MM.1S (cell line): ENCODE measurements at regions not wholly inside any gene's neighbourhood (a gene's known extent, or its start where the extent isn't known, plus 50 kb on each side); places are given as distances from the start of the nearest gene placed in this dataset.

Experiments
- DNase-seq: peaks from one replicate; pipeline ENCODE4 v3.0.0-alpha.2; 2015
- H2AFZ ChIP-seq: fragments of 300-600 bp; sonication (generic); 2 replicates; pipeline ENCODE4 v1.6.0; 2016; ENCODE audit warnings: antibody characterized with exemption, low read length
- H3F3A ChIP-seq: fragments of 300-600 bp; sonication (generic); 2 replicates; pipeline ENCODE4 v1.6.1; 2016; ENCODE audit warnings: mild to moderate bottlenecking, antibody characterized with exemption, low read length, moderate library complexity, mixed read lengths; ENCODE audit not compliant: insufficient read depth
- H3K27ac ChIP-seq: fragments of 300-600 bp; sonication (generic); 2 replicates; pipeline ENCODE4 v1.5.1; 2016; ENCODE audit warnings: mild to moderate bottlenecking, low read length
- H3K27me3 ChIP-seq: fragments of 300-600 bp; sonication (generic); replicated peaks from 2 replicates; pipeline ENCODE4 v1.6.0; 2016; ENCODE audit warnings: low read length; ENCODE audit not compliant: insufficient read depth
- H3K36me3 ChIP-seq: fragments of 300-600 bp; sonication (generic); replicated peaks from 2 replicates; pipeline ENCODE4 v1.6.1; 2016; ENCODE audit warnings: mild to moderate bottlenecking, low read length, mixed read lengths; ENCODE audit not compliant: insufficient read depth
- H3K4me1 ChIP-seq: fragments of 300-600 bp; sonication (generic); 2 replicates; pipeline ENCODE4 v1.6.1; 2016; ENCODE audit warnings: low read length, mixed read lengths
- H3K4me2 ChIP-seq: fragments of 300-600 bp; sonication (generic); 2 replicates; pipeline ENCODE4 v1.6.0; 2016; ENCODE audit warnings: low read depth, low read length
- H3K4me3 ChIP-seq: fragments of 300-600 bp; sonication (generic); 2 replicates; pipeline ENCODE4 v1.5.1; 2016; ENCODE audit warnings: low read length, mixed read lengths
- H3K79me2 ChIP-seq: fragments of 300-600 bp; sonication (generic); 2 replicates; pipeline ENCODE4 v1.6.1; 2016; ENCODE audit warnings: mixed run types, low read length, mixed read lengths
- H3K9ac ChIP-seq: fragments of 300-600 bp; sonication (generic); 2 replicates; pipeline ENCODE4 v1.6.1; 2016; ENCODE audit warnings: low read length, mixed read lengths
- H3K9me2 ChIP-seq: fragments of 300-600 bp; sonication (generic); replicated peaks from 2 replicates; pipeline ENCODE4 v1.6.1; 2016; ENCODE audit warnings: mild to moderate bottlenecking, low read length, mixed read lengths; ENCODE audit not compliant: insufficient read depth
- H3K9me3 ChIP-seq: fragments of 300-600 bp; sonication (generic); replicated peaks from 2 replicates; pipeline ENCODE4 v1.6.1; 2016; ENCODE audit warnings: mild to moderate bottlenecking, low read length, mixed read lengths; ENCODE audit not compliant: insufficient read depth
- H4K20me1 ChIP-seq: fragments of 300-600 bp; sonication (generic); 2 replicates; pipeline ENCODE4 v1.6.1; 2016; ENCODE audit warnings: mild to moderate bottlenecking, low read length, moderate library complexity, mixed read lengths; ENCODE audit not compliant: insufficient read depth
- EZH2 ChIP-seq: fragments of 300-600 bp; sonication (generic); optimal IDR thresholded peaks from 2 replicates; pipeline ENCODE3; 2017; ENCODE audit warnings: low read depth, mild to moderate bottlenecking, antibody characterized with exemption, low read length, mixed read lengths
- EZH2phosphoT487 ChIP-seq: fragments of 300-600 bp; sonication (generic); IDR thresholded peaks from 2 replicates; pipeline ENCODE4 v1.6.1; 2018; ENCODE audit warnings: antibody characterized with exemption, low read length
- TF ChIP-seq, protein P1 (sequence below): fragments of 300-600 bp; sonication (generic); IDR thresholded peaks from 2 replicates; pipeline ENCODE4 v1.5.1; 2016; ENCODE audit warnings: antibody characterized with exemption, low read length, mixed read lengths

DNA sequence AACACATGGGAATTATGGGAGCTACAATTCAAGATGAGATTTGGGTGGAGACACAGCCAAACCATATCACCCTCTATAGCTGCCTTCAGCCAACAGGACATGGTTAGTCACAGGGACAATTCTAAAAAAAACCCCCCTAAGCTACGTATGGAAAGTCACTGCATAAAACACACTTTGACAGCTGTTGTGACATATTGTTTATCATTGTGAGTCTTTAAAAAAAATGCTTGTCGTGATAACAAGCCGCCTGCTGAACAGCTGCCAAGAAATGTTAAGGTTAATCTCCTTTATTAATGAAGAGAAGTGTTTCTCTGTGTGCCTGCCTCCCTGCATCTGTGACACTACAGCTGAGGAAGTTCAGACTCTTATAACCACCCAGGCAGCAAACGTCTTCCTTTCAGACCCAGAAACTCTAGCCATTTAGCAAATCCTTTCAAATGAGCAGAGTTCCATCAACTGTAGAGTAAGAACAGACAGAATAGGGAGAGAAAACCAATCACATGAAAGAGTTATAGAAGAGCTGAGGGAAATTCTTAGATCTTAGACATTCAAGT, 1459.6 kb upstream of the TMEM132C start:
- Histone ChIP-seq H3F3A (no peaks in the 10 kb centered on the region), H3K9ac (no peak overlapping the region), H3K9me2 (no peaks in the 10 kb centered on the region), H3K4me1 (no peaks in the 10 kb centered on the region), H3K79me2 (no peaks in the 10 kb centered on the region), H3K4me3 (no peak overlapping the region), H3K27ac (no peak overlapping the region), H3K36me3 (no peaks in the 10 kb centered on the region), H4K20me1 (no peaks in the 10 kb centered on the region), H3K9me3 (no peaks in the 10 kb centered on the region), H3K27me3 (no peaks in the 10 kb centered on the region), H2AFZ (no peak overlapping the region), H3K4me2 (no peak overlapping the region)
- no peak for DNase-seq
- no peak for TF ChIP-seq EZH2
- TF ChIP-seq EZH2phosphoT487: no peak

DNA sequence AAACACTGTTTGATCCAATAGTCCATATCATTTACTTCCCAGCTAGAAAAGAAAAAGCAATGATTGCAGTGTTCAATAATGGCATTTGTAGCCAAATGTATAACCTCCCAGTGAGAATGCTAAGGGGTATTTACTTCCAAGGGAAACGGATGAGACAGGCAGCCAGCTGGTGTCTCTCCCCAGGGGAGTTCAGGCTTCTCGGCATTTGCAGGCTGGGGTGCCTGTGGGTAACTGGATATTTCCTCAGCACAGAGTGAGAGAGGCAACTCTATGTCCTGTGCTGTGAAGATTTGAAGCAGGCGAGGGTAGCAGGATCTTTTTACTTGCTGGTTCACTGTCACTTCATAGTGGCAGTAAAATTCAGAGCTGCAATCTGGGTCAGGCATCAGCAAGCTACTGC, 1455.6 kb upstream of the TMEM132C start:
- no peaks in the 10 kb centered on the region for H3K4me1 ChIP-seq
- no peak overlapping the region for H3K4me3 ChIP-seq
- H2AFZ ChIP-seq: no peak overlapping the region
- no peaks in the 10 kb centered on the region for H3K27me3 ChIP-seq
- H3K9me2 ChIP-seq: no peaks in the 10 kb centered on the region
- H3K36me3 ChIP-seq: no peaks in the 10 kb centered on the region
- no peak overlapping the region for H3K27ac ChIP-seq
- H3K9ac ChIP-seq: no peak overlapping the region
- H3F3A ChIP-seq: no peaks in the 10 kb centered on the region
- H3K9me3 ChIP-seq: no peaks in the 10 kb centered on the region
- TF ChIP-seq EZH2 (no peak), EZH2phosphoT487 (no peak)
- TF ChIP-seq, protein P1, sequence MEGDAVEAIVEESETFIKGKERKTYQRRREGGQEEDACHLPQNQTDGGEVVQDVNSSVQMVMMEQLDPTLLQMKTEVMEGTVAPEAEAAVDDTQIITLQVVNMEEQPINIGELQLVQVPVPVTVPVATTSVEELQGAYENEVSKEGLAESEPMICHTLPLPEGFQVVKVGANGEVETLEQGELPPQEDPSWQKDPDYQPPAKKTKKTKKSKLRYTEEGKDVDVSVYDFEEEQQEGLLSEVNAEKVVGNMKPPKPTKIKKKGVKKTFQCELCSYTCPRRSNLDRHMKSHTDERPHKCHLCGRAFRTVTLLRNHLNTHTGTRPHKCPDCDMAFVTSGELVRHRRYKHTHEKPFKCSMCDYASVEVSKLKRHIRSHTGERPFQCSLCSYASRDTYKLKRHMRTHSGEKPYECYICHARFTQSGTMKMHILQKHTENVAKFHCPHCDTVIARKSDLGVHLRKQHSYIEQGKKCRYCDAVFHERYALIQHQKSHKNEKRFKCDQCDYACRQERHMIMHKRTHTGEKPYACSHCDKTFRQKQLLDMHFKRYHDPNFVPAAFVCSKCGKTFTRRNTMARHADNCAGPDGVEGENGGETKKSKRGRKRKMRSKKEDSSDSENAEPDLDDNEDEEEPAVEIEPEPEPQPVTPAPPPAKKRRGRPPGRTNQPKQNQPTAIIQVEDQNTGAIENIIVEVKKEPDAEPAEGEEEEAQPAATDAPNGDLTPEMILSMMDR: no peak
- H4K20me1 ChIP-seq: no peaks in the 10 kb centered on the region
- H3K79me2 ChIP-seq: no peaks in the 10 kb centered on the region
- no peak for DNase-seq
- no peak overlapping the region for H3K4me2 ChIP-seq

- no peak for DNase-seq
- TF ChIP-seq, protein P1: no peak
- TF ChIP-seq EZH2: no peak
- no peak for TF ChIP-seq EZH2phosphoT487
- H3K4me2 ChIP-seq: no peak overlapping the region
Measured at GRCh38 chr12:126819554-126819953, 1447.4 kb upstream of the TMEM132C start.

DNA sequence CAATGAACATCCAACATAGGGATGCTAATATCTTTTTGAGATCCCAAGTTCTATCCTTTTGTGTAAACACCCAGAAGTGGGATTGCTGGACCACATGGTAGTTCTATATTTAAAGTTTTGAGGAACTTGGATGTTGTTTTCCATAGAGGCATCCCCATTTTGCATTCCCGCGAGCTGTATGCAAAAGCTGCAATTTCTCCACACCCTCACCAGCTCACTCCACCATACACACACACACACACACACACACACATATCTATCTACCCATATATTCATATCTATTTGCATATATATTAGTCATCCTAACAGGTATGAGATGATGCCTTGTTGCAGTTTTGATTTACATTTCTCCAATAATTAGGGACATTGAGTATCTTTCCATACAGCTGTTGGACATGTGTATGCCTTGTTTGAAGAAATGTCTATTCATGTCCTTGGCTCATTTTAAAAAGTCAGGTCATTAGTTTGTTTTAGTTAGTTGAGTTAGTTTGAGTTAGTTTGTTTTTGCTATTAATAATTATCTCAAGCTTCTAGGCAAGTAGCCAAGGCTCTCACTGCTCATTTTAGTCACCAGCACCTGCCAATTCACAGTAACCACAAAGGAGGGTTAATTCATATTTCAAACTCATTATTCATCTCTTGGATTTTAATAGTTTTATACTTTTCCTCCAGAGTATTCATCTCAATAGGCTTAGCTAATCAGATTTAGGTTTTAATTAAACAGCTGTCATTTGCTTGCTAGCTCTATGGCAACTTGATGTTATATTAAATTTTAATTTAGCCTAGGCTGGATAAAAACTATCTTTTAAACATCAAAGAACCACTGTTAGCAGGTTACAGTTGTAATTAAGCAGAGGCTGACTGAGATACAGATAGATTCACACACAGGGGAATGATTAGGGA, 1435.9 kb upstream of the TMEM132C start:
- H4K20me1 ChIP-seq: no peaks in the 10 kb centered on the region
- no peak for DNase-seq
- TF ChIP-seq EZH2 (no peak), EZH2phosphoT487 (no peak)
- TF ChIP-seq, protein P1: no peak
- no peaks in the 10 kb centered on the region for H3K4me1 ChIP-seq
- no peak overlapping the region for H2AFZ ChIP-seq
- no peaks in the 10 kb centered on the region for H3K9me3 ChIP-seq
- no peaks in the 10 kb centered on the region for H3F3A ChIP-seq
- no peak overlapping the region for H3K4me2 ChIP-seq
- no peak overlapping the region for H3K9ac ChIP-seq
- H3K79me2 ChIP-seq: no peaks in the 10 kb centered on the region
- H3K4me3 ChIP-seq: no peak overlapping the region
- no peaks in the 10 kb centered on the region for H3K36me3 ChIP-seq
- H3K9me2 ChIP-seq: no peaks in the 10 kb centered on the region
- no peak overlapping the region for H3K27ac ChIP-seq
- H3K27me3 ChIP-seq: no peaks in the 10 kb centered on the region

More at GRCh38 chr12:126819554-126819953, 1447.4 kb upstream of the TMEM132C start:
- Histone ChIP-seq H4K20me1 (no peaks in the 10 kb centered on the region), H3K4me1 (no peaks in the 10 kb centered on the region), H3K9me2 (no peaks in the 10 kb centered on the region), H3K36me3 (no peaks in the 10 kb centered on the region), H3K27me3 (no peaks in the 10 kb centered on the region), H3K4me3 (no peak overlapping the region), H3K9me3 (no peaks in the 10 kb centered on the region), H3K79me2 (no peaks in the 10 kb centered on the region), H3K27ac (no peak overlapping the region), H3F3A (no peaks in the 10 kb centered on the region), H3K9ac (no peak overlapping the region), H2AFZ (no peak overlapping the region)
